H1 (cell line): ENCODE measurements at regions not wholly inside any gene's neighbourhood (a gene's known extent, or its start where the extent isn't known, plus 50 kb on each side); places are given as distances from the start of the nearest gene placed in this dataset.

ENCODE experiments used
- CHD1 ChIP-seq: IDR thresholded peaks from 2 replicates; pipeline ENCODE4 v1.6.1; 2012; ENCODE audit warnings: low read depth, low read length, improper control_type of control experiment
- CREB1 ChIP-seq: IDR thresholded peaks from 2 replicates; pipeline ENCODE4 v1.6.1; 2012; ENCODE audit warnings: inconsistent platforms
- EZH2 ChIP-seq: fragments of 200-600 bp; sonication (generic); IDR thresholded peaks from 2 replicates; pipeline ENCODE4 v1.7.1; 2012; ENCODE audit warnings: low read depth, mild to moderate bottlenecking, moderate library complexity, low read length, inconsistent platforms; ENCODE audit not compliant: severe bottlenecking
- GTF2F1 ChIP-seq: IDR thresholded peaks from 2 replicates; pipeline ENCODE4 v1.6.1; 2012; ENCODE audit warnings: low read depth, low read length, improper control_type of control experiment, borderline replicate concordance
- HDAC6 ChIP-seq: IDR thresholded peaks from one replicate; pipeline ENCODE4 v1.7.1; 2012; ENCODE audit warnings: low read depth, mild to moderate bottlenecking, inconsistent platforms, low read length, moderate library complexity
- JUND ChIP-seq: IDR thresholded peaks from 2 replicates; pipeline ENCODE4 v1.6.1; 2011; ENCODE audit warnings: mild to moderate bottlenecking, improper control_type of control experiment, low read length
- RBBP5 ChIP-seq: IDR thresholded peaks from 2 replicates; pipeline ENCODE4 v1.7.1; 2012; ENCODE audit warnings: low read depth, mild to moderate bottlenecking, inconsistent platforms, low read length, moderate library complexity, borderline replicate concordance
- RFX5 ChIP-seq: IDR thresholded peaks from 2 replicates; pipeline ENCODE4 v1.6.1; 2011; ENCODE audit warnings: low read depth, low read length, improper control_type of control experiment, borderline replicate concordance
- RNF2 ChIP-seq: fragments of 200-900, 300-1000 bp; sonication (generic); IDR thresholded peaks from 2 replicates; pipeline ENCODE4 v1.7.1; 2016; ENCODE audit warnings: borderline replicate concordance, low read depth, mild to moderate bottlenecking, antibody characterized with exemption, low read length; ENCODE audit not compliant: poor library complexity, severe bottlenecking; ENCODE audit errors: missing control alignments
- TAF1 ChIP-seq: IDR thresholded peaks from 2 replicates; pipeline ENCODE4 v1.6.1; 2011; ENCODE audit warnings: mild to moderate bottlenecking, low read depth, low read length
- TCF12 ChIP-seq: IDR thresholded peaks from 2 replicates; pipeline ENCODE4 v1.6.1; 2011; ENCODE audit warnings: low read depth, mild to moderate bottlenecking, low read length
- TF ChIP-seq, protein P1 (sequence below), 3 experiments: IDR thresholded peaks; 1 replicate in 2 of 3; 2 replicates in 1 of 3; pipeline versions ENCODE4 v1.5.1 to v1.6.1; 2011; ENCODE audit warnings: low read length in 3 of 3, mild to moderate bottlenecking in 3 of 3, inconsistent platforms in 2 of 3, low read depth in 1 of 3, moderate library complexity in 1 of 3; ENCODE audit not compliant: insufficient read depth in 1 of 3; ENCODE audit errors: control extremely low read depth in 1 of 3
- TF ChIP-seq, protein P2 (sequence below): IDR thresholded peaks from 2 replicates; pipeline ENCODE4 v1.6.1; 2011; ENCODE audit warnings: low read depth, mild to moderate bottlenecking, low read length; ENCODE audit not compliant: insufficient read depth

DNA sequence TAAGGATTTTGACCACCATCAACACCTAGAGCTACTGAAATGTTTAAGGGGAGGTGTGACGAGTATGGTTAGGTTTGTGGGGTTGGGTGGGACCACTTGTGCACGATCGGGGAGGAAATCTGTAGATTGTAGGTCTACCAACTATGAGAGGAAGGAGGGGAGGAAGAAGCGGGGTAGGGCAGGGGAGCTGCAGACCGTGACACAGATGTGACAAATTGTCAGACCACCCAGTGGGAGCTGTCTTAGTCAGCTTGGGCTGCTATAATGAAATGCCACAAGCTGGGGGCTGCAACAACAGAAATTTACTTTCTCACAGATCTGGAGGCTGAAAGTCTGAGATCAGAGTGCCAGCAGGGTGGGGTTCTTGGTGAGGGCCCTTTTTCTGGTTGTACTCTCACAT is 62.2 kb upstream of the ARGLU1 start:
- TF ChIP-seq, protein P1, sequence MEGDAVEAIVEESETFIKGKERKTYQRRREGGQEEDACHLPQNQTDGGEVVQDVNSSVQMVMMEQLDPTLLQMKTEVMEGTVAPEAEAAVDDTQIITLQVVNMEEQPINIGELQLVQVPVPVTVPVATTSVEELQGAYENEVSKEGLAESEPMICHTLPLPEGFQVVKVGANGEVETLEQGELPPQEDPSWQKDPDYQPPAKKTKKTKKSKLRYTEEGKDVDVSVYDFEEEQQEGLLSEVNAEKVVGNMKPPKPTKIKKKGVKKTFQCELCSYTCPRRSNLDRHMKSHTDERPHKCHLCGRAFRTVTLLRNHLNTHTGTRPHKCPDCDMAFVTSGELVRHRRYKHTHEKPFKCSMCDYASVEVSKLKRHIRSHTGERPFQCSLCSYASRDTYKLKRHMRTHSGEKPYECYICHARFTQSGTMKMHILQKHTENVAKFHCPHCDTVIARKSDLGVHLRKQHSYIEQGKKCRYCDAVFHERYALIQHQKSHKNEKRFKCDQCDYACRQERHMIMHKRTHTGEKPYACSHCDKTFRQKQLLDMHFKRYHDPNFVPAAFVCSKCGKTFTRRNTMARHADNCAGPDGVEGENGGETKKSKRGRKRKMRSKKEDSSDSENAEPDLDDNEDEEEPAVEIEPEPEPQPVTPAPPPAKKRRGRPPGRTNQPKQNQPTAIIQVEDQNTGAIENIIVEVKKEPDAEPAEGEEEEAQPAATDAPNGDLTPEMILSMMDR (IDR thresholded peaks at IDR 0.05; ENCODE audit: control extremely low read depth in 1 of 3, insufficient read depth in 1 of 3, low read depth in 1 of 3, low read length in 3 of 3) = no peak
- no peak for TF ChIP-seq HDAC6
- no peak for TF ChIP-seq TAF1
- TF ChIP-seq, protein P2, sequence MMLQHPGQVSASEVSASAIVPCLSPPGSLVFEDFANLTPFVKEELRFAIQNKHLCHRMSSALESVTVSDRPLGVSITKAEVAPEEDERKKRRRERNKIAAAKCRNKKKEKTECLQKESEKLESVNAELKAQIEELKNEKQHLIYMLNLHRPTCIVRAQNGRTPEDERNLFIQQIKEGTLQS = no peak
- no peak for TF ChIP-seq RBBP5
- TF ChIP-seq RFX5 = no peak
- no peak for TF ChIP-seq GTF2F1
- TF ChIP-seq TCF12 = no peak
- no peak for TF ChIP-seq RNF2
- TF ChIP-seq JUND = no peak
- TF ChIP-seq CREB1 = no peak
- TF ChIP-seq EZH2 = no peak
- no peak for TF ChIP-seq CHD1
